ENCODE measurements at regions not wholly inside any gene's neighbourhood (a gene's known extent, or its start where the extent isn't known, plus 50 kb on each side); places are given as distances from the start of the nearest gene placed in this dataset.
"Not testable (repeated sequence)": the region's sequence is repeated elsewhere in the genome, so short reads cannot be mapped to it uniquely, and the experiment has no call there.

DNA sequence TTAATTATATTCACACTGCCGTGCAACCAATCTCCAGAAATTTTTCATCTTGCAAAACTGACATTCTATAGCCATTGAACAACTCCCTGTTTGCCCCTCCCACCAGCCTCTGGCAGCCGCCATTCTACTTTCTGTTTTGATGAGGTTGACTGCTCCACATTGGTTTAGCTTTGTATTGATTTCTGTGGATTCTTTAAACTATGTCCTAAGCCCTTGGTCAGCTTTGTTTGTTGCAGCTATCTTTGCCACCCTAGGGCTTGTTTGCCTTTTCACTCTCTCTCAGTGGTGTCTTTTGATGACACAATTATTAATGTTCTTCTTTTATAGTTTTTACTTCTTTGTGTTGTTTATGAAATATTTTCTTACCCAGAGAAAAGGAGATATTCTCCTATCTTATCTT lies 152.8 kb upstream of the PLGLB1 start:
- H3K36me3 ChIP-seq; H3K27me3 ChIP-seq (replicated peaks); H3K9me3 ChIP-seq (replicated peaks); H3K27ac ChIP-seq; H3K4me3 ChIP-seq; DNase-seq (ENCODE audit: low read depth in 1 of 2, low spot score in 2 of 2); H3K4me1 ChIP-seq (replicated peaks): not testable (repeated sequence)

DNA sequence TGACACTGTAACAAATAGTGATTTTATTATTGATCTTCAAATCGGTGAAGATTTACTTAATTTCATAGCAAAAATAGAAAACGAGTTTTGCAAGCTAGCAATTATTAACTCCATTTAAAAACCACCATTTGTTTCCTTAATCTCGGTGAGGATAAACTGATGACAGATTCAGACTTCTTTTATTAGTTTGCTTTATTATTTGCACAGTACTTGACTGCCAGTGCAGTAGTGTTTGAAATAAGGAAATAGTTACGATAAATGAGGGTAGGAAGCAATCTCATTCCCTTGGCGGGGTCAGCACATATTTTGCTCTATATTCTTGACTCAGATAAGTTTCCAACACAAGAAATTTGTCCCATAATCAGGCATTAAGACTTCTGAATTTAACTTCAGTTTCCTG lies 161.7 kb upstream of the PLGLB1 start:
- H3K27ac ChIP-seq; H3K4me3 ChIP-seq; H3K4me1 ChIP-seq (replicated peaks); DNase-seq (ENCODE audit: low read depth in 1 of 2, low spot score in 2 of 2); H3K36me3 ChIP-seq; H3K27me3 ChIP-seq (replicated peaks); H3K9me3 ChIP-seq (replicated peaks): not testable (repeated sequence)

DNA sequence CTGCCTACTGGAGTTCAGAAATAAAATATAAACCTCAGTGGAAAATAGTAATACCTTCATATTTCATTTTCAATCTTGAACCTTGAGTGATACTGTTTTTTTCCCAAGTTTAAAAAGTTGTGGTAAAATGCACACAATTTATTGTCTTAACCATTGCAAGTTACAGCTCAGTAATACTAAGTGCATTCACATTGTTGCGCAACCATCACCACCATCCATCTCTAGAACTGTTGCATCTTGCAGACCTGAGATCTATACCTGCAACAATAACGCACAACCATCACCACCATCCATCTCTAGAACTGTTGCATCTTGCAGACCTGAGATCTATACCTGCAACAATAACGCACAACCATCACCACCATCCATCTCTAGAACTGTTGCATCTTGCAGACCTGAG lies 162.6 kb upstream of the PLGLB1 start:
- not testable (repeated sequence) for H3K4me3 ChIP-seq; H3K27me3 ChIP-seq (replicated peaks); H3K27ac ChIP-seq; H3K9me3 ChIP-seq (replicated peaks); H3K36me3 ChIP-seq; DNase-seq (ENCODE audit: low read depth in 1 of 2, low spot score in 2 of 2); H3K4me1 ChIP-seq (replicated peaks)

DNA sequence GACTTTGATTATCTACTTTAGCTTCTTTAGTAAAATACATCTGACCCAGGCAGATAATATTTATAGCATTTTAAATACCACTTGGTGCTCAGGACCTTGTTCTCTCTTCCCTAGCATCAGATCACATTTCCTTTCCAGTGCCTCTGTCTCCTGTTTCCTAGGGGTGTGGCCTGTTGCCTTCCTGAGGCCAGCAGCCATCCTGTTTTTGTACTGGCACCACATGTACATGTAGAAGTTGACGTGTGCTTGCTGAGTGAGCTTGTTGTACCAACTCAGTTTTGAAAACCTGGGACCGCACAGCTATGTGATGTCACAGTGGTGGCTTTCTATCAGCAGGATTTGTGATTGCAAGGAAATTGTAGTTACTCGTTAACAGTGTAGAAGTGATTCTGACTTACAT lies 167.6 kb upstream of the PLGLB1 start:
- H3K36me3 ChIP-seq; H3K9me3 ChIP-seq (replicated peaks); H3K27me3 ChIP-seq (replicated peaks); H3K4me3 ChIP-seq; H3K4me1 ChIP-seq (replicated peaks); DNase-seq (ENCODE audit: low read depth in 1 of 2, low spot score in 2 of 2); H3K27ac ChIP-seq: not testable (repeated sequence)

DNA sequence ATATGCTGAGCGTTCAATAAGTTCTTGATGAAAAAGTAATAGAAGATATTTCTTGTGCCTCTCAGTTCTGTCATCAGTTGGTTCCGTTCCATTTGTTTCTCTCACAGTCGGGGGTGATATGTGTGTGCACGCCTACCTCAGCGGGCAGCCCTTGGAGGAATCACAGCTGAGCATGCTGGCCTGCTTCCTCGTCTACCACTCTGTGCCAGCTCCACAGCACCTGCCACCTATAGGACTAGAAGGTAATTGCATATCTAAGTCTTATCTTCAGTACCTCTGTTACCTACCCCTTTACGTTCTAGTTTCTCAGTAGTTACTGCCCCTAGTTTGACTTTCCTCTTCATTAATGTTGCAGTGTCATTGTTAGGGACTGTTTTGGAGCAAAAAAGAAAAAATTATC lies 171.7 kb upstream of the PLGLB1 start:
- not testable (repeated sequence) for H3K27ac ChIP-seq; H3K36me3 ChIP-seq; H3K4me1 ChIP-seq (replicated peaks); H3K27me3 ChIP-seq (replicated peaks); H3K9me3 ChIP-seq (replicated peaks); DNase-seq (ENCODE audit: low read depth in 1 of 2, low spot score in 2 of 2); H3K4me3 ChIP-seq

DNA sequence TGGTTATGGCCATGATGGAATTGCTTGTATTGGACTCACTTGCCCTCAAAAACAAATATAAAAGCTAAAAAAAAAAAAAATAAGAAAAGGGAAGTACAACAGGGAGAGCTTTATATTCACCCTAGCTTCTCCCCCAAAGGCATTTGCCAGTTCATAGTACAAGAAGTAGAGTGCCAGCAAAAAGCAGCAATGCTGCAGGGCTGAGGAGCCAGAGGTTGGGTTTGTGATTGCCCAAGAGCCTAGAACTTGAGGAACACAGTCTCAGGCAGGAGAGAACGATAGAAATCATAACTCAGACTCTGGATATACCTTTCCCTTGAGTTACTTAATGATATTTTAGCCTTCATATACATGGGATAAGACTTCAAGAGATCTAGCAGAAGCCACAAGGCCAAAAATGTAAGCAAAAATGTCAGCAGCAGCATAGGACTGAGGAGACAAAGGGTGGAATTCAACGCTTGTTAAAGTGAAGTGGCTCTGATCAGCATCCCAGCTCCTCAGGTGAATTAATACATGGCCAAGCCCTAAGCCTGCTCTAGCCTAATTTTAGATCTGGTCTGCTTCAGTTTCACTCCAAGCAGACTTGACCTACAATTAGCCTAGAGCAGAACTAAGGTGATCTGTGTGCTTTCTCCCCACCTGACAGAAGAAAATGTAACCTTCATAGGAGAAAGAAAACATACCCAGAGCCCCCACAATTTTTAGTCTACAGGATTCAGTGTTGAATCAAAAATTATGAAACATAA lies 172.8 kb upstream of the PLGLB1 start:
- H3K9me3 ChIP-seq (replicated peaks); H3K4me3 ChIP-seq; DNase-seq (ENCODE audit: low read depth in 1 of 2, low spot score in 2 of 2); H3K27me3 ChIP-seq (replicated peaks); H3K36me3 ChIP-seq; H3K27ac ChIP-seq; H3K4me1 ChIP-seq (replicated peaks): not testable (repeated sequence)

DNA sequence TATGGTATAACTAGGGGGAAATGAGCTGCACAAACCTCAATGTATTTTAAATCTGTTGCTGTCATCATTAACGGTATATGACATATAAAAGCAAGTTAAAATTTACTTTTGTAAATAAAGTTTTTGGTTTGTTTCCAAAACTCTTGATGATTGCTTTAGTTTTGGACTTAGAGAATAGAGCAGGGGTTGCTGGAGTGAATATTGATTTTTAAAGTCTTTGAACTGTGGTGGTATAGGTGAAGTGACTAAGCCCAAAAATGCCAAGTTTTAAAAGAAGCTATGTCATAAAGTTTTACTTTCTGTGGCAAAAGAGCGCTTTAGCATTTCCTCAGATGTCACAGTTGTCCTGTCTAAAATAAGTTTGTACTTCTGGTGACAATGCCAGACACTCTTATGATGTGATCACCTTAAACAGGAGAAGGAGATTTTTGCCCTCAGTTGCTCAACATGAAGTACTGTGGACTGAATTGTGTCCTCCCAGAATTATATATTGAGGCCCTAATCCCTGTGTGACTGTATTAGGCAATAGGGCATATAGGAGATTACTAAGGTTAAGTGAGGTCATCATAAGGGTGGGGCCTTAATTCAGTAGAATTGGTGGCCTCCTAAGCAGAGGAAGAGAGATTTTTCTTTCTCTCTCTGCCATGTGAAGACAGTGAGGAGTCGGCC lies 175.2 kb upstream of the PLGLB1 start:
- not testable (repeated sequence) for H3K27me3 ChIP-seq (replicated peaks); H3K4me3 ChIP-seq; H3K4me1 ChIP-seq (replicated peaks); H3K36me3 ChIP-seq; H3K9me3 ChIP-seq (replicated peaks); H3K27ac ChIP-seq; DNase-seq (ENCODE audit: low read depth in 1 of 2, low spot score in 2 of 2)

DNA sequence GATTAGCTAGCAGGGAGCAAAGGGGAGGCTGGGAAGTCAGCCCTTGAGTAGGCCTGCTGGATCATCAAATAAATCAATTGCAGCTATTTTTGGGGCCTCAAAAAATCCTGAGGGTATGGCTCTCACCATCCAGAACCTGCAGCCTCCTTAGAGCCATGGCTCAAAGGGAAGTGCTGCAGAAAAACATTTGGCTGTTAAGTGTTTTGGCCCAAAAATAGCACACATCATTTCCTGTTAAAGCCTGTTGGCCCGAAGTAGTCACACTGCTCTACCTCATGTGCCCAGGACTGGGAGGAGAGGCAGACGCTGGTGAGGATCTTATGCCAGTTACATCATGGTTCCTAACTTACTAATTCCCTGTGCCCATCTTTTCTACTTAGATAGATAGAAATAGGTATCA lies 176.8 kb upstream of the PLGLB1 start:
- DNase-seq (ENCODE audit: low read depth in 1 of 2, low spot score in 2 of 2); H3K9me3 ChIP-seq (replicated peaks); H3K36me3 ChIP-seq; H3K27me3 ChIP-seq (replicated peaks); H3K4me3 ChIP-seq; H3K27ac ChIP-seq; H3K4me1 ChIP-seq (replicated peaks): not testable (repeated sequence)

DNA sequence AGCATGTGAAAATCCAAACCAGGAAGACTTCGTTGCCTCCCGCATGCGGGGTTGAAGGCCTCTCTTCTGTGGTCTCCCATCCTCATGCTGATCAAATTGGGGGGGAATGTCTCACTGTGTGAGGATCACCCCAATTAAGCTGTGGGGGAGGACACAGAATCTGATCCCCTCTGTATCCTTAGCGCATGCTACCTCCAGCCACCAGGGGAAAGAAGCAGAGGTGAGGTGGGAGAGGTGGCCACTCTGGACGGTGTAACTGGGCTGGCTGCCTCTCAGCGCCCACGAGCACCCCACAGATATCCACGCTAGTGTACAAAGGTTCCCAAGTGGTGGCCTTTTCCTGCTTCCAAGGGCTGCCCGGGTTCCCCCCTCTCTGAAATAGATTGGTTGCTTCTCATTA lies 177.6 kb upstream of the PLGLB1 start:
- H3K4me3 ChIP-seq; DNase-seq (ENCODE audit: low read depth in 1 of 2, low spot score in 2 of 2); H3K9me3 ChIP-seq (replicated peaks): not testable (repeated sequence)

DNA sequence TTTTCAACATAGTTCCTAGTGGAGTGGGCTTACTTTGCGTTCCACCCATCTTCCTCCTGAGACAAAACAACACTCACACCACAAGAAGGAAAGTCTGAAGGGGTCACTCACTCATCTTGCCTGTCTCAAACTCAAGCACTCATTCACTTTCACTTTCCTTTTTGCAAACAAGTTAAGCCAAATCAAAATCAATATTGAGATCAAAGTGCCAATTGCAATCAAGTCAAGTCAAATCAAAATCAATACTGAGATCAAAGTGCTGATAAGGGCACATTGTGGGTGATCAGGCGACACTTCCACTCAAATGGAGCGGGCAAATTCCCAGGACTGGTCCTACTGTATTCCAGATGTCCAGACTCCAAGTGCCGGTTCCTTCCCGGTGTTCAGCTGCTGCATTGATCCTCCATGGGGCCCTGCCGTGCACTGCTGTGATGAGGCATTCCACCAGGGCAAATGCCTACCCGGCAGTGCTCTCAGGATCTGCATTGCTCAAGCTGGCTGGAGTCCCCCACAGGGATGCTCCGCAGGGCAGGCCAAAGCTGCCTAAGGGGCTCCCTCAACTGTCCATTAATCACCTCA lies 183.0 kb upstream of the PLGLB1 start:
- H3K36me3 ChIP-seq; H3K27ac ChIP-seq; H3K4me1 ChIP-seq (replicated peaks); DNase-seq (ENCODE audit: low read depth in 1 of 2, low spot score in 2 of 2); H3K4me3 ChIP-seq; H3K27me3 ChIP-seq (replicated peaks); H3K9me3 ChIP-seq (replicated peaks): not testable (repeated sequence)

More for the DNA sequence above, 177.6 kb upstream of the PLGLB1 start:
- H3K27ac ChIP-seq; H3K36me3 ChIP-seq; H3K27me3 ChIP-seq (replicated peaks); H3K4me1 ChIP-seq (replicated peaks): not testable (repeated sequence)

DNA sequence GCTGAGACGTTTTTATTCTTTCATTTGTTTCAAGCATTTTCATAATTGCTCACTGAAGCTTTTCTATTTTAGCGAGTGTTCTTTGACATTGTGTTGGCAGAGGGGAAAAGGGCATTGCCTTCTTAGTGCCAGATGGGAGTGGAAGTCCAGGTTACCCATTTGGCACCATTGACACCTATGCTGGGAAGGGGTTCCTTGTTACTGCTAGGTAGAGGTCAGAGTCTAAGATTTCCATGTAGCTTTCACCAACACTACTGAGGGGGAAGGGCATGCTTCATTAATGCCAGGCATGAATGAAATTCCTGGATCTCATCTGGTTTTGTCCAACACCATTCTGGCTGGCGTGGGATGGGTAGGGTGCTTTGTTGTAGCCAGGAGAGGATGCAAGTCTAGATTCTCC lies 191.3 kb upstream of the PLGLB1 start:
- H3K9me3 ChIP-seq (replicated peaks); DNase-seq (ENCODE audit: low read depth in 1 of 2, low spot score in 2 of 2); H3K4me3 ChIP-seq; H3K27me3 ChIP-seq (replicated peaks); H3K4me1 ChIP-seq (replicated peaks); H3K27ac ChIP-seq; H3K36me3 ChIP-seq: not testable (repeated sequence)

DNA sequence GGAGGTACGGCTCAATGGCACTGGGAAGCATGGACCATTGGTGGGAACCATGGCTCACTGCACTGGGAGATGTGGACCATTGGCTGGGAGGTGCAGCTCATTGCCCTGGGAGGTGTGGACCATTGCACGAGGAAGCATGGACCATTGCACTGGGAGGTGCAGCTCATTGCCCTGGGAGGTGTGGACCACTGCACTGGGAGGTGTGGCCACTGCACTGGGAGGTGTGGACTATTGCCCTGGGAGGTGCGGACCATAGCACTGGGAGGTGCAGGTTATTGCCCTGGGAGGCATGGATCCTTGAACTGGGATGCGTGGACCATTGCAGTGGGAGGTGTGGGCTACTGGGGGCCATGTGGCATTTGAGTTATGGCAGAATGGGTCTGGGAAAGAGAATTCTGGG lies 195.4 kb upstream of the PLGLB1 start:
- not testable (repeated sequence) for H3K4me1 ChIP-seq (replicated peaks); H3K36me3 ChIP-seq

DNA sequence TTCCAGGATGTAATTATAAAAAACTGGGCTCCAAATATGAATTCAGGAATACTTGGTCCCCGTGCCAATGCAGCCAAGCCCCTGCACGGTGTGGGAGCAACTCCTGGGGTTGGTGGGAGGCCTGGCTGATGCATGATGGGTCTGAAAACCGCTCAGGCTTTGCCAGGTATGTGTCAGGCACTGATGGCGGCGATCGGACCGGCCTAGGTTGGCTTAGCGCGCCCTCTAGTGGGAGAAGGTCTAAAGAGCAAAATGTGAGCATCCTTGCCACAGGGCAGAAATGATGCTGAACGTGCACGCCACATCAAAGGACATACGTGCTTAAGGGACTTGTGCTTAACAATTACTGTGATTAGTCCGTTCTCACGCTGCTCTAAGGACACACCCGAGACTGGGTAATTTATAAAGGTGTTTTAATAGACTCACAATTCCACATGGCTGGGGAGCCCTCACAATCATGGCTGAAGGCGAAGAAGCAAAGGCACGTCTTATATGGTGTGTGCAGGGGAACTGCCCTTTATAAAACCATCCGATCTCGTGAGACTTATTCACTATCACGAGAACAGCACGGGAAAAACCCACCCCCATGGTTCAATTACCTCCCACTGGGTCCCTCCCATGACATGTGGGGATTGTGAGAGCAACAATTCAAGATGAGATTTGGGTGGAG lies 196.2 kb upstream of the PLGLB1 start:
- DNase-seq (ENCODE audit: low read depth in 1 of 2, low spot score in 2 of 2); H3K27me3 ChIP-seq (replicated peaks); H3K36me3 ChIP-seq; H3K4me1 ChIP-seq (replicated peaks); H3K27ac ChIP-seq; H3K9me3 ChIP-seq (replicated peaks); H3K4me3 ChIP-seq: not testable (repeated sequence)

More for the DNA sequence above, 195.4 kb upstream of the PLGLB1 start:
- not testable (repeated sequence) for H3K27me3 ChIP-seq (replicated peaks); H3K9me3 ChIP-seq (replicated peaks); DNase-seq (ENCODE audit: low read depth in 1 of 2, low spot score in 2 of 2); H3K27ac ChIP-seq; H3K4me3 ChIP-seq

DNA sequence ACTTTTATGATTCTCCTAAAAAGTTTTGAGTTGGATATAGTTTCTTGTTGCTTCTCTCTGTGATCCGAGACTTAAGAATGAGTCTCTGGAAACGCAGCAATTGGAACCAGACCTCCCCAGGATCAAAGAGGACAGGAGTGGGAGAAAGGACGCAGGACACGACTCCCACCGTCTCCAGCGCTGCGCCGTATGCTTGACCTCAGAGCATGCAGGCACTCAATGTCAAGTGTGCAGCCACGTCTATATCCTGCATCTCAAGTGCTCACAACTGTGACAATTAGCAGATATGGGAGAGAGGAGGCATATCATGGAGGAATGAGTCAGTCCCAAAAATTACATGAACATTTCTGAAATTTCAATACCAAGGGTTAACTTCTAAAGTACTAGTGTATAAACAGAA lies 199.0 kb upstream of the PLGLB1 start:
- not testable (repeated sequence) for H3K4me3 ChIP-seq; H3K27me3 ChIP-seq (replicated peaks); H3K9me3 ChIP-seq (replicated peaks); DNase-seq (ENCODE audit: low read depth in 1 of 2, low spot score in 2 of 2); H3K36me3 ChIP-seq; H3K27ac ChIP-seq; H3K4me1 ChIP-seq (replicated peaks)

Data from SJSA1 (cell line).